Endodermal cell (in vitro differentiated cells): ENCODE measurements at regions not wholly inside any gene's neighbourhood (a gene's known extent, or its start where the extent isn't known, plus 50 kb on each side); places are given as distances from the start of the nearest gene placed in this dataset.
"Not testable (repeated sequence)": the region's sequence is repeated elsewhere in the genome, so short reads cannot be mapped to it uniquely, and the experiment has no call there.

ENCODE experiments used
- DNase-seq: peaks from one replicate; pipeline ENCODE4 v3.0.0-alpha.2; 2017
- H3K27ac ChIP-seq: 2 replicates; pipeline ENCODE4 v1.5.1; 2013; ENCODE audit warnings: mild to moderate bottlenecking, low read depth, low read length, moderate library complexity
- H3K27me3 ChIP-seq: 2 replicates; pipeline ENCODE4 v1.6.1; 2013; ENCODE audit warnings: mild to moderate bottlenecking, low read length, moderate library complexity; ENCODE audit not compliant: insufficient read depth, control insufficient read depth, poor library complexity, severe bottlenecking
- H3K36me3 ChIP-seq: 2 replicates; pipeline ENCODE4 v1.7.0; 2013; ENCODE audit warnings: mild to moderate bottlenecking, low read length, moderate library complexity; ENCODE audit not compliant: control insufficient read depth, insufficient read depth
- H3K4me1 ChIP-seq: one replicate; pipeline ENCODE4 v1.7.0; 2013; ENCODE audit warnings: low read length; ENCODE audit not compliant: control insufficient read depth, insufficient read depth
- H3K4me3 ChIP-seq: 2 replicates; pipeline ENCODE4 v1.5.1; 2013; ENCODE audit warnings: mild to moderate bottlenecking, low read length, moderate library complexity
- H3K9ac ChIP-seq: 2 replicates; pipeline ENCODE4 v1.6.1; 2013; ENCODE audit warnings: mild to moderate bottlenecking, low read length, moderate library complexity; ENCODE audit not compliant: poor library complexity, severe bottlenecking; ENCODE audit errors: extremely low read depth
- H3K9me3 ChIP-seq: 2 replicates; pipeline ENCODE4 v1.6.1; 2013; ENCODE audit warnings: mild to moderate bottlenecking, low read length, moderate library complexity; ENCODE audit not compliant: control insufficient read depth
- H3K27ac Mint-ChIP-seq: 2 replicates; pipeline ENCODE4 v1.8.0; 2020; ENCODE audit warnings: mixed read lengths
- H3K27me3 Mint-ChIP-seq: 2 replicates; pipeline ENCODE4 v1.8.0; 2021; ENCODE audit warnings: mild to moderate bottlenecking, mixed read lengths; ENCODE audit not compliant: insufficient read depth
- H3K36me3 Mint-ChIP-seq: 2 replicates; pipeline ENCODE4 v1.8.0; 2020; ENCODE audit warnings: low read depth, mixed read lengths
- H3K4me1 Mint-ChIP-seq: 2 replicates; pipeline ENCODE4 v1.8.0; 2020; ENCODE audit warnings: mixed read lengths
- H3K4me3 Mint-ChIP-seq: 2 replicates; pipeline ENCODE4 v1.8.0; 2020; ENCODE audit warnings: mild to moderate bottlenecking, moderate library complexity, mixed read lengths
- H3K9me3 Mint-ChIP-seq: 2 replicates; pipeline ENCODE4 v1.8.0; 2020; ENCODE audit warnings: mild to moderate bottlenecking, mixed read lengths
- CTCF ChIP-seq: fragments of 200-600 bp; sonication (generic); conservative IDR thresholded peaks from 2 replicates; pipeline ENCODE4 v1.5.0; 2021; ENCODE audit warnings: antibody characterized with exemption, mild to moderate bottlenecking
- WGBS, 2 experiments: methylation state at CpG; one replicate each; pipeline versions ENCODE4 v1.1.5 to v1.1.7; 2013; ENCODE audit warnings: missing lambda C conversion rate in 2 of 2, mixed read lengths in 1 of 2; ENCODE audit not compliant: insufficient coverage in 1 of 2, insufficient read length in 1 of 2; 5-methylcytosine and 5-hydroxymethylcytosine counted together

- no peaks in the 10 kb centered on the region for H3K4me1 Mint-ChIP-seq
- H3K27me3 Mint-ChIP-seq: no peaks in the 10 kb centered on the region
- no peak overlapping the region for H3K4me3 Mint-ChIP-seq
- Histone ChIP-seq H3K4me3 (no peak overlapping the region), H3K4me1 (no peaks in the 10 kb centered on the region), H3K9ac (no peak overlapping the region), H3K27ac (no peak overlapping the region), H3K9me3 (no peaks in the 10 kb centered on the region), H3K36me3 (no peaks in the 10 kb centered on the region), H3K27me3 (no peaks in the 10 kb centered on the region)
- H3K36me3 Mint-ChIP-seq: no peaks in the 10 kb centered on the region
- DNase-seq: no peak
- no peak for TF ChIP-seq CTCF
- no peak overlapping the region for H3K27ac Mint-ChIP-seq
- H3K9me3 Mint-ChIP-seq: no peaks in the 10 kb centered on the region
Measured at GRCh38 chr3:75951941-75952340, 166.6 kb upstream of the ZNF717 start.

DNA sequence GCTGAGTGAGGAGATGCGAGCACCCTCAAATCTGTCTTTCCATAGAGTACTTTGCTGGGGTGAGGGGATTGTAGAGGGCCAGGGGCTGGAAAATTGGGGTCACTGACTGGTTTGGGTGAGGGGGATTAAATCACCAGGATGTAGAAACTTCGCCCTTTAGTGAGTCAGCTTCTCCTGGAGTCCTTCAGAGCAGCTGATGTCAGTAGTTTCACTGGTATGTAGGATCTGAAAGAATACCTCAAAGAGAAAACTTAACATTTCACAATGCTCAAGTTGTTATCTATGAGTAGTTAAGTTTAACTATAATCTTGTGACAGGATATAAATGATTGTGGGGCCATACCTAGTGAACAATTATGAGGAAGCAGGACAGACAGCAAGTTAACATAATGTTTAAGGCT is 174.7 kb upstream of the ZNF717 start:
- H3K9me3 Mint-ChIP-seq: peaks cover 12% of the 10 kb centered on the region
- not testable (repeated sequence) for H3K4me1 ChIP-seq, H3K4me1 Mint-ChIP-seq, H3K4me3 Mint-ChIP-seq, H3K27ac ChIP-seq, H3K36me3 ChIP-seq, H3K27ac Mint-ChIP-seq, DNase-seq, H3K27me3 Mint-ChIP-seq, H3K4me3 ChIP-seq, H3K27me3 ChIP-seq, H3K9ac ChIP-seq, H3K36me3 Mint-ChIP-seq
- 60 to 88% methylated on average over 1 to 2 of the region's 2 CpGs for WGBS, 2 experiments
- peaks cover 16% of the 10 kb centered on the region for H3K9me3 ChIP-seq

DNA sequence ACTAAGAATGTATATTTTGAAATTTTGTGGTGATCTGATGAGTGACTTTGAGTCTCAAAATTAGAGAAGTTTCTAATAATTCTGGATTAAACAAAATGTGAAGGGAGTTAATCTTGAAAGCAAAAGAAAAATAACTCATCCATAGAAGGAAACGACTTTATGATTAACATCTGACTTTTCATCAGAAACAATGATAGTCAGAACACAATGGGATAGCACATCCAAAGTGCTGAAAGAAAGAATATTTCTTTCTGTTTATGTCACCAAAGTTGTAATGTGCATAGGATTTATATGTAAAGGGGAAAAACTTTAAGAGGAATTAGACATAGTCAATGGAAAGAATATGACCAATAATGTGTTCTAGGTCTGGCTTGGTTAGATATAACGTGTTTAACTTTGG is 176.7 kb upstream of the ZNF717 start:
- H3K27me3 Mint-ChIP-seq, H3K27me3 ChIP-seq, H3K36me3 Mint-ChIP-seq, H3K9ac ChIP-seq, H3K27ac Mint-ChIP-seq, H3K4me1 ChIP-seq, DNase-seq, H3K4me3 Mint-ChIP-seq, H3K36me3 ChIP-seq, H3K27ac ChIP-seq, H3K4me3 ChIP-seq, H3K4me1 Mint-ChIP-seq: not testable (repeated sequence)
- 86 to 100% methylated on average over 1 to 2 of the region's 2 CpGs for WGBS, 2 experiments
- peaks cover 12% of the 10 kb centered on the region for H3K9me3 Mint-ChIP-seq
- H3K9me3 ChIP-seq: peaks cover 16% of the 10 kb centered on the region

- Histone ChIP-seq H3K36me3 (no peaks in the 10 kb centered on the region), H3K4me1 (no peaks in the 10 kb centered on the region), H3K27ac (no peak overlapping the region), H3K27me3 (no peaks in the 10 kb centered on the region), H3K9ac (no peak overlapping the region), H3K4me3 (no peak overlapping the region), H3K9me3 (peaks cover 7% of the 10 kb centered on the region)
- H3K27me3 Mint-ChIP-seq: no peaks in the 10 kb centered on the region
- no peak for DNase-seq
- peaks cover under 1% of the 10 kb centered on the region for H3K36me3 Mint-ChIP-seq
- H3K4me3 Mint-ChIP-seq: no peak overlapping the region
- no peak for TF ChIP-seq CTCF
- H3K27ac Mint-ChIP-seq: no peak overlapping the region
- no peaks in the 10 kb centered on the region for H3K4me1 Mint-ChIP-seq
- H3K9me3 Mint-ChIP-seq: peaks cover 7% of the 10 kb centered on the region
Measured at GRCh38 chr3:75967071-75967470, 181.7 kb upstream of the ZNF717 start.
